ENCODE measurements at regions not wholly inside any gene's neighbourhood (a gene's known extent, or its start where the extent isn't known, plus 50 kb on each side); places are given as distances from the start of the nearest gene placed in this dataset.

DNA sequence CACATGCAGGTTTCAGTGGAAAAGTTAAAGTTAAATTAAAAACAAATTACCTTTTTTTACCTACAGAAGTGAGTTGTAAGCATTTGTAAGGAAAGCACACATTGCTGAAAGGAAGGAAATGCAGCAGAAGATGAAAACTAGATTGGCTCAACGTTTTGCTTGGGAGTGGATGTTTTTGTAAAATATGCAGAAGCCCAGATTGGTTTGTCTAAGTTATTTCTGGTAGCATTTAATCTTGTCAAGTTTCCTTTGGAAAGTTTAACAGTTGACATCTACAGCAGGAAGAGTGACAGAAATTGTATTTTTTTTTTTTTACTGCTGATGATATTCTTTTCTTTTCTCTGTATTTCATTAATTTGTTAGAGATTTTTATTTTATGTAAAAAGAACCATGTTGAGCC, 315.1 kb upstream of the MON1B start:
- TF ChIP-seq, protein P1, sequence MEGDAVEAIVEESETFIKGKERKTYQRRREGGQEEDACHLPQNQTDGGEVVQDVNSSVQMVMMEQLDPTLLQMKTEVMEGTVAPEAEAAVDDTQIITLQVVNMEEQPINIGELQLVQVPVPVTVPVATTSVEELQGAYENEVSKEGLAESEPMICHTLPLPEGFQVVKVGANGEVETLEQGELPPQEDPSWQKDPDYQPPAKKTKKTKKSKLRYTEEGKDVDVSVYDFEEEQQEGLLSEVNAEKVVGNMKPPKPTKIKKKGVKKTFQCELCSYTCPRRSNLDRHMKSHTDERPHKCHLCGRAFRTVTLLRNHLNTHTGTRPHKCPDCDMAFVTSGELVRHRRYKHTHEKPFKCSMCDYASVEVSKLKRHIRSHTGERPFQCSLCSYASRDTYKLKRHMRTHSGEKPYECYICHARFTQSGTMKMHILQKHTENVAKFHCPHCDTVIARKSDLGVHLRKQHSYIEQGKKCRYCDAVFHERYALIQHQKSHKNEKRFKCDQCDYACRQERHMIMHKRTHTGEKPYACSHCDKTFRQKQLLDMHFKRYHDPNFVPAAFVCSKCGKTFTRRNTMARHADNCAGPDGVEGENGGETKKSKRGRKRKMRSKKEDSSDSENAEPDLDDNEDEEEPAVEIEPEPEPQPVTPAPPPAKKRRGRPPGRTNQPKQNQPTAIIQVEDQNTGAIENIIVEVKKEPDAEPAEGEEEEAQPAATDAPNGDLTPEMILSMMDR (IDR thresholded peaks at IDR 0.05), result no peak
- TF ChIP-seq EP300 (IDR thresholded peaks at IDR 0.05), result no peak
